Suprapubic skin (tissue), 4 donors: ENCODE measurements at regions not wholly inside any gene's neighbourhood (a gene's known extent, or its start where the extent isn't known, plus 50 kb on each side); places are given as distances from the start of the nearest gene placed in this dataset.

Source experiments
- CTCF ChIP-seq, 2 donors: fragments of 200-600 bp in 1 of 2; fragments of 450-650 bp in 1 of 2; sonication (generic) in 1 of 2; IDR thresholded peaks; one replicate each; pipeline ENCODE4 v1.5.1; 2016 to 2019; ENCODE audit warnings: antibody characterized with exemption in 2 of 2, mild to moderate bottlenecking in 1 of 2, moderate library complexity in 1 of 2
- EP300 ChIP-seq: sonication (generic); formaldehyde crosslinking; IDR thresholded peaks from one replicate; pipeline ENCODE4 v1.6.1; 2017; ENCODE audit warnings: antibody characterized with exemption
- POLR2A ChIP-seq, 2 donors: fragments of 450-650 bp; IDR thresholded peaks; one replicate each; pipeline ENCODE4 v1.6.1; 2017; ENCODE audit warnings: antibody characterized with exemption in 2 of 2, mild to moderate bottlenecking in 2 of 2, moderate library complexity in 2 of 2
- POLR2AphosphoS5 ChIP-seq, 3 donors: sonication (generic); formaldehyde crosslinking; IDR thresholded peaks; one replicate each; pipeline ENCODE4 v1.6.1; 2017; ENCODE audit warnings: antibody characterized with exemption in 3 of 3

DNA sequence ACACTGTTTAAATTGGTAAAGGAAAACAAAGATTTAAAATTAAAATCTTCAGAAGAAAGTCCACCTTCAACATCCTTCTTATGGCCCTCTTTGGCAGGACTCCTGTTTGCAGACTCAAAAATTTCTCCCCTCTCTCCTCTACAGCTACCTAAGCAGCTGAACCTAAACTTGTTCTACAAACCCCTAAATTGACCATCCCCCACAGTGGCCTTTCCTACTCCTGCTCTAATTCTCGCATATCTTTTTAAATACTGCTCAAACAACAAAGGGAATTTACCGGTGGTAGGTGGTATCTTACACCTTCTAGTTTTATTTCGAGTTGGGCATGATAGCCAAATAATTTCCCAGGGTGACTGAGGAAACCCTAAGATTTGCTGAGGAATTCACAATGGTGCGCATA is 53.5 kb upstream of the PDC start:
- TF ChIP-seq CTCF (IDR thresholded peaks at IDR 0.05) (no peak), POLR2AphosphoS5 (IDR thresholded peaks at IDR 0.05) (no peak), EP300 (no peak), POLR2A (IDR thresholded peaks at IDR 0.05) (no peak)
